ENCODE measurements at regions not wholly inside any gene's neighbourhood (a gene's known extent, or its start where the extent isn't known, plus 50 kb on each side); places are given as distances from the start of the nearest gene placed in this dataset.

- TF ChIP-seq CTCF (conservative IDR thresholded peaks at IDR 0.05), result no peak
- H3K27ac Mint-ChIP-seq, result no peak overlapping the region; a peak in 1 of 7 replicates
These were observed 265.9 kb upstream of the RUNX1 start for GRCh38 chr21:35314857-35315582.

More at GRCh38 chr21:35314857-35315582, 265.9 kb upstream of the RUNX1 start:
- Histone ChIP-seq H3K79me2 (ENCODE audit: insufficient read depth, low read length) (no peaks in the 10 kb centered on the region), H2BK12ac (ENCODE audit: insufficient read length, low read depth, low read length) (no peak overlapping the region), H3K79me1 (ENCODE audit: insufficient read depth, low read depth, low read length, poor library complexity, severe bottlenecking) (no peaks in the 10 kb centered on the region), H2BK20ac (ENCODE audit: low read depth, low read length, poor library complexity, severe bottlenecking) (no peak overlapping the region), H2AFZ (ENCODE audit: low read length) (no peak overlapping the region), H3T11ph (ENCODE audit: low read length) (no peak overlapping the region), H3K27ac (ENCODE audit: insufficient read length, low read depth, low read length) (no peak overlapping the region), H3K4me1 (ENCODE audit: insufficient read depth, low read length) (no peaks in the 10 kb centered on the region), H3K9me3 (ENCODE audit: control insufficient read depth, low read depth, low read length) (no peaks in the 10 kb centered on the region), H4K91ac (ENCODE audit: insufficient read length, low read depth, low read length) (no peak overlapping the region), H2BK15ac (ENCODE audit: low read depth, low read length) (no peak overlapping the region), H2AK5ac (ENCODE audit: insufficient read length, low read length) (no peak overlapping the region), H3K4ac (ENCODE audit: low read depth, low read length) (no peak overlapping the region), H4K20me1 (ENCODE audit: control insufficient read depth, insufficient read depth, insufficient read length) (no peaks in the 10 kb centered on the region), H4K5ac (ENCODE audit: insufficient read length, low read depth, low read length) (no peak overlapping the region), H4K8ac (replicated peaks; ENCODE audit: insufficient read length, low read depth, low read length) (no peak overlapping the region), H2BK120ac (ENCODE audit: low read depth, low read length, poor library complexity, severe bottlenecking) (no peak overlapping the region), H2BK5ac (ENCODE audit: insufficient read length, low read length) (no peak overlapping the region), H3K4me2 (ENCODE audit: insufficient read depth, insufficient read length, low read length) (no peak overlapping the region), H3K56ac (ENCODE audit: insufficient read length, low read depth, low read length) (no peak overlapping the region), H3K9ac (ENCODE audit: extremely low read depth, insufficient read length, low read length) (no peak overlapping the region), H3K23ac (ENCODE audit: insufficient read length, low read depth, low read length) (no peak overlapping the region), H3K23me2 (ENCODE audit: insufficient read length, low read depth, low read length, poor library complexity, severe bottlenecking) (no peaks in the 10 kb centered on the region), H3K18ac (ENCODE audit: insufficient read length, low read depth, low read length) (no peak overlapping the region), H3K27me3 (ENCODE audit: insufficient read depth, low read length) (no peaks in the 10 kb centered on the region), H3K14ac (ENCODE audit: insufficient read depth, low read length) (no peak overlapping the region)
- H3K27me3 Mint-ChIP-seq (ENCODE audit: low read depth), result peaks cover 2% of the 10 kb centered on the region; the same call in 1 of the 2 replicates
- WGBS (ENCODE audit: extremely low coverage, insufficient read length, low lambda C conversion rate), result no CpG with 5 or more reads among the region's 8 CpGs
- H3K9me3 Mint-ChIP-seq, result no peaks in the 10 kb centered on the region
- peaks cover 0 to 3% of the 10 kb centered on the region in 2 experiments; a peak in 2 of 4 replicates for H3K4me1 Mint-ChIP-seq
- no peak for DNase-seq
- H3K36me3 Mint-ChIP-seq (ENCODE audit: insufficient read depth in 1 of 3, low read depth in 3 of 3), result no peaks in the 10 kb centered on the region; a peak in 1 of 7 replicates
- no peak overlapping the region for H3K4me3 Mint-ChIP-seq

All from H9 (cell line).